ENCODE measurements at regions not wholly inside any gene's neighbourhood (a gene's known extent, or its start where the extent isn't known, plus 50 kb on each side); places are given as distances from the start of the nearest gene placed in this dataset.

GRCh38 chr15:97881346-97881965 lies 79.0 kb upstream of the ARRDC4 start:
- no peak overlapping the region for H3K9ac ChIP-seq (ENCODE audit: low read depth, low read length)
- H3K27me3 ChIP-seq (ENCODE audit: control insufficient read depth, insufficient read depth, low read length), result no peaks in the 10 kb centered on the region
- H3K4me1 ChIP-seq (ENCODE audit: control insufficient read depth, insufficient read depth, low read length), result no peaks in the 10 kb centered on the region
- no peak overlapping the region for H3K4me3 ChIP-seq (ENCODE audit: low read depth, low read length)
- no peaks in the 10 kb centered on the region for H3K36me3 ChIP-seq (ENCODE audit: control insufficient read depth, insufficient read depth, low read length)
- no peaks in the 10 kb centered on the region for H3K9me3 ChIP-seq (ENCODE audit: control insufficient read depth, insufficient read depth, low read length)

DNA sequence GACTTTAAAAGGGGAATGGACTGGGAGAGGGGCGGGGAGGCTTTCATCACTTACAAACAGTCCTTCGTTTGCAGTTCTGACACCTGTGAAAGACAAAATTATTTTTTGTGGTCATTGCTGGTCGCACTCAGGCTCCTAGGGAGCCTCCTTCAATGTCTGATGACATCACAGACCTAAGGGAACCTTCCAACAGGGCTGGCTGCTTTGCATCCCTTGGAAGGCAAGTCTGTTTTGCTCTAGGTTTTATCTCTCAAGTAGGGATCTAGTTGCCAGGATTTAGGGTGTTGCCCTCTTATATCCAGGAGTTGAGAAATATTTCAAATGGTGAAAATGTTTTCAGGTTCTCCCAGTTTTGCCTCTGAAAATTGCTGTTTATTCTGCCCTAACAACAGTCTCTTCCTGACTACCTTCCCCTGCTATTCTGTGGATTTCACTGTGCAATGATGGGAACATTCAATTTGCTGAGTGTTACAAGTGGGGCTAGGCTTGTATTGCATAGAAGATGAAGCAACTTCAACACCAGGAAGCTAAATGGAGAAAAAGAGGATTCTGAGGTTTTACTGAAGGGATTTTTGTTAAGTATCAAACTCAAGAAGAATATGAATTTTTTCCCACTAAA lies 75.9 kb upstream of the ARRDC4 start:
- no peaks in the 10 kb centered on the region for H3K4me1 ChIP-seq (ENCODE audit: control insufficient read depth, insufficient read depth, low read length)
- no peaks in the 10 kb centered on the region for H3K36me3 ChIP-seq (ENCODE audit: control insufficient read depth, insufficient read depth, low read length)
- no peaks in the 10 kb centered on the region for H3K9me3 ChIP-seq (ENCODE audit: control insufficient read depth, insufficient read depth, low read length)
- H3K27me3 ChIP-seq (ENCODE audit: control insufficient read depth, insufficient read depth, low read length), result no peaks in the 10 kb centered on the region
- H3K4me3 ChIP-seq (ENCODE audit: low read depth, low read length), result no peak overlapping the region
- no peak overlapping the region for H3K9ac ChIP-seq (ENCODE audit: low read depth, low read length)

DNA sequence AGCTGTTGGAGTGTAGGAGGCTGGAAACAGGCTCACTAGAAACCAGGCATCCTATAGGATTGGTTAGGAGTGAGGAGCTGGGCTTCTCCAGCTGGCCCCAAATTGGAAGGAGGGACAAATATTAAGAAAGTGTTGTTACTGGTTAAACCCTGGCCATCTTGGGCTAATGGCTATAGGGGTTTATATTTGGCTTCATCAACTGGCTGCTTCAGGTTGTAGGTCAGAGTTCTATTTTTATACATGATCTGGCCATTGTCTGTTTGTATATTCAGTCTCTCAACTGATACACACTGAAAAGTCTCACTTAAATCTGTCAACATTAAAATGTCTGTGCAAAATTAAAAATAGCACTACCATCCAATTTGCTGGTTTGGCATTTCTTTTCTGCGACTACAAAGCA lies 70.2 kb upstream of the ARRDC4 start:
- Histone ChIP-seq H3K4me1 (ENCODE audit: control insufficient read depth, insufficient read depth, low read length) (no peaks in the 10 kb centered on the region), H3K27me3 (ENCODE audit: control insufficient read depth, insufficient read depth, low read length) (no peaks in the 10 kb centered on the region), H3K9me3 (ENCODE audit: control insufficient read depth, insufficient read depth, low read length) (no peaks in the 10 kb centered on the region), H3K36me3 (ENCODE audit: control insufficient read depth, insufficient read depth, low read length) (no peaks in the 10 kb centered on the region), H3K9ac (ENCODE audit: low read depth, low read length) (no peak overlapping the region), H3K4me3 (ENCODE audit: low read depth, low read length) (no peak overlapping the region)

DNA sequence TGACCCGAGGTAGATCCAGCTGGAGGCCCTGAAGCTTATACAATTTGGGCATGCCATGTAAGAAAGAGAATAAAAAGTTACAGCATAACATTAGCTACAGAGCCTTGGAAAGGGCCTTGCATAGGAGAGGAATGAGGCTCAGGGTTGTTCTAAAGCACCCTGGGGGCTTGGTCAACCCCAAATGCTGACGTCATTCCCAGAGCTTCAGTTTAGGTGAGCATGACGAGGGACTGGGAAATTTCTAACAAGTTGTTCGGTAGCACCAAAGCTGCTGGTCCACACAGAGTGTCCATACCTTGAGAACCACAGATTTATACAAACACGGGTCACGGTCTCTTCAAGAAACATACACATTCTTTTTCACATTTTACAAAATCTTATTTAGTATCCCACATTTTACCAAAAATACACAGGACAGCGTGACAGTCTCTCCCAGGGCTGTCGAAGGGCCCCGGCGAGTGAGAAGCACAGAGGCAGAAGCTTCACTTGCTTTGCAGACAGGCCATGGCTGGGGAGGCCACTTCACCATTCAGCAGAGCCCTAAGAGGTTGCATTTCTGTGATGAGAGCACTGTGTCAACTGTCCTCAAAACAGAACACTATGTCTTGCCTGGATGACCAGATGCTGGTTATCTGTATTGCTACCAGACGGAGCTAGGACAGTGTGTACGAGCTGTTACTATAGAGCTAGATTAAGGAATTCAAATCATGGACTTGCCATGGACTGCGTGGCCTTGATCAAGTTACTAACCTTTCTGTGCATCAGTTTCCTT lies 68.2 kb upstream of the ARRDC4 start:
- no peak overlapping the region for H3K9ac ChIP-seq (ENCODE audit: low read depth, low read length)
- no peaks in the 10 kb centered on the region for H3K36me3 ChIP-seq (ENCODE audit: control insufficient read depth, insufficient read depth, low read length)
- no peaks in the 10 kb centered on the region for H3K4me1 ChIP-seq (ENCODE audit: control insufficient read depth, insufficient read depth, low read length)
- no peaks in the 10 kb centered on the region for H3K9me3 ChIP-seq (ENCODE audit: control insufficient read depth, insufficient read depth, low read length)
- no peaks in the 10 kb centered on the region for H3K27me3 ChIP-seq (ENCODE audit: control insufficient read depth, insufficient read depth, low read length)
- no peak overlapping the region for H3K4me3 ChIP-seq (ENCODE audit: low read depth, low read length)

- H3K36me3 ChIP-seq (ENCODE audit: control insufficient read depth, insufficient read depth, low read length), result no peaks in the 10 kb centered on the region
- no peak overlapping the region for H3K4me3 ChIP-seq (ENCODE audit: low read depth, low read length)
- H3K27me3 ChIP-seq (ENCODE audit: control insufficient read depth, insufficient read depth, low read length), result no peaks in the 10 kb centered on the region
- H3K9me3 ChIP-seq (ENCODE audit: control insufficient read depth, insufficient read depth, low read length), result no peaks in the 10 kb centered on the region
- H3K9ac ChIP-seq (ENCODE audit: low read depth, low read length), result no peak overlapping the region
- H3K4me1 ChIP-seq (ENCODE audit: control insufficient read depth, insufficient read depth, low read length), result no peaks in the 10 kb centered on the region
These were observed 66.5 kb upstream of the ARRDC4 start for GRCh38 chr15:97893967-97894366.

DNA sequence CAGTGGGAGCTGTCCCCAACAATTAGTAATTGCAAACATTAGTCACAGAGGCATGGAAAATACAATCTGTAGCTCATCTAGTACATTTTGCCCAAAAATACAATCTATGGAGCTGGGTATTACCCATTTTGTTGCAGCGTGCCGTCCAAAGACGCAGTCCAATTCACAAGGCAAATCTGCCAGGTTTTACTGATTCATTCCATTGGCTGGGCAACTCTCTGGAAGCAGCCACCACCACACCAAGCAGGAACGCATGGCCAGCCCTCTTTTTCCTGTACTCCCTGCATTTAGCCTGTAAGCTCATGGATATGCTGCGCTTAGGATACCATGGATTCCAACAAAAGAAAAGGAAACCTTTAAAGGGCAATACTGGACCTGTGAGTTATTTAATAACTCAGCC lies 60.5 kb upstream of the ARRDC4 start:
- no peaks in the 10 kb centered on the region for H3K36me3 ChIP-seq (ENCODE audit: control insufficient read depth, insufficient read depth, low read length)
- H3K4me3 ChIP-seq (ENCODE audit: low read depth, low read length), result no peak overlapping the region
- no peaks in the 10 kb centered on the region for H3K4me1 ChIP-seq (ENCODE audit: control insufficient read depth, insufficient read depth, low read length)
- peaks cover 7% of the 10 kb centered on the region for H3K27me3 ChIP-seq (ENCODE audit: control insufficient read depth, insufficient read depth, low read length)
- no peak overlapping the region for H3K9ac ChIP-seq (ENCODE audit: low read depth, low read length)
- H3K9me3 ChIP-seq (ENCODE audit: control insufficient read depth, insufficient read depth, low read length), result no peaks in the 10 kb centered on the region

DNA sequence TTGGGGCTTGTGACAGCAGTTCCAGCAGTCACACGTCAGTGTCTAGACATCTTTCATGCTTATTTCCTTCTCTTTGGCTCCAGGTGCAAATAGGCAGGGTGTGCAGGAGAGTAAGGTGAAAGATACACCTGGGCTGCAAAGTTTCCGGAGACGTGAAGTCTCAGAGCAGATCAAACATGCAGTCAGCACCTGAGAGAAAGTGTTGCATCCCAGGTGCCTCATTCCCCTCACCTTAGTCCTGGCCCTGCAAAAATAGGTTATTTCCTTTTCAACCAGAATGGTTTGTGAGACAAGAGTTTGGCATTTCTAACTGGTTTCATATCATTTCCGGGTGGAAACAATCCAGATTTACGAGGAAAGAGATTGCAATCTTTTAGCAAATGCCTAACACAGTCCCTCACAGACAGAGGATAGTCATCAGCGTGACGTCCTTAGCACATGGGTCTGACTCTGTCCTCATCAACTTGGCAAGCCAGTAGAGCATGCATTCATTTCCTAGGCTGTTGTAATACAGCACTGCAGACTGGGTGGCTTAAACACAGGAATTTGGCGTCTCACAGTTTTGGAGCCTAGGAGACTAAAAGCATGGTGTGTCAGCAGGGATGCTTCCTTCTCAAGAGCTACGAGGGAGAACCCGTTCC lies 58.2 kb upstream of the ARRDC4 start:
- Histone ChIP-seq H3K4me1 (ENCODE audit: control insufficient read depth, insufficient read depth, low read length) (no peaks in the 10 kb centered on the region), H3K36me3 (ENCODE audit: control insufficient read depth, insufficient read depth, low read length) (no peaks in the 10 kb centered on the region), H3K9ac (ENCODE audit: low read depth, low read length) (no peak overlapping the region), H3K9me3 (ENCODE audit: control insufficient read depth, insufficient read depth, low read length) (no peaks in the 10 kb centered on the region), H3K27me3 (ENCODE audit: control insufficient read depth, insufficient read depth, low read length) (peaks cover 9% of the 10 kb centered on the region), H3K4me3 (ENCODE audit: low read depth, low read length) (no peak overlapping the region)

GRCh38 chr15:97903560-97903959 lies 56.9 kb upstream of the ARRDC4 start:
- Histone ChIP-seq H3K4me3 (ENCODE audit: low read depth, low read length) (no peak overlapping the region), H3K9me3 (ENCODE audit: control insufficient read depth, insufficient read depth, low read length) (no peaks in the 10 kb centered on the region), H3K4me1 (ENCODE audit: control insufficient read depth, insufficient read depth, low read length) (no peaks in the 10 kb centered on the region), H3K36me3 (ENCODE audit: control insufficient read depth, insufficient read depth, low read length) (no peaks in the 10 kb centered on the region), H3K9ac (ENCODE audit: low read depth, low read length) (no peak overlapping the region), H3K27me3 (ENCODE audit: control insufficient read depth, insufficient read depth, low read length) (peaks cover 9% of the 10 kb centered on the region)

DNA sequence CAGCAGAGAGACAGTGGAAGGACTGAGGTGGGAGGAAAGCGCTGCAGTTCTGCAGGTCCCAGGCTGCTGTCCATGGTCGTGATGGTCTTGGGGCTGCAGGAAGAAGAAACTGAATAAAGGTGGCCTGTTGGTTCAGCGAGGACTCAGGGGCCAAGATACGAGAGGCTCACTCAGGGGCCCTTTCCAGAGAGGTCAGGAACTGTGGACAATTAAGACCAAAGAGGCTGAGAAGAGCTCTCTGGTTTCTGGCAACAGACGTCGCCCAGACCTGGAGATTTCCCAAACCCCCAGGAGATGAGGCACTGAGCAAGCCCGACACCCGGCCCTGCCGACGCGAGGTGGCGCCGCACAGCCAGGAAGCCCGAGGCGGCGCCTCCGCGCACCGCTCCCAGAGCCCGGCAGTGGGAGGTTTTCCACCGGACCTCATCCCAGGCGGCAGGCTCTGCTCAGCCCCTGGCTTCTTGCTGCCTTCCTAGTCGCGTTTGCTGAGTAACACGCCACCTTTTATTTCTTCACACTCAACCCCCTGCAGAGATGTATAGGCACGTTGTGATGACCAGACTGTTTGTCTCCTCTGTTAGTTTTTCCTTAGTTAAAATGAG lies 56.4 kb upstream of the ARRDC4 start:
- Histone ChIP-seq H3K27me3 (ENCODE audit: control insufficient read depth, insufficient read depth, low read length) (peaks cover 9% of the 10 kb centered on the region), H3K9ac (ENCODE audit: low read depth, low read length) (no peak overlapping the region)

DNA sequence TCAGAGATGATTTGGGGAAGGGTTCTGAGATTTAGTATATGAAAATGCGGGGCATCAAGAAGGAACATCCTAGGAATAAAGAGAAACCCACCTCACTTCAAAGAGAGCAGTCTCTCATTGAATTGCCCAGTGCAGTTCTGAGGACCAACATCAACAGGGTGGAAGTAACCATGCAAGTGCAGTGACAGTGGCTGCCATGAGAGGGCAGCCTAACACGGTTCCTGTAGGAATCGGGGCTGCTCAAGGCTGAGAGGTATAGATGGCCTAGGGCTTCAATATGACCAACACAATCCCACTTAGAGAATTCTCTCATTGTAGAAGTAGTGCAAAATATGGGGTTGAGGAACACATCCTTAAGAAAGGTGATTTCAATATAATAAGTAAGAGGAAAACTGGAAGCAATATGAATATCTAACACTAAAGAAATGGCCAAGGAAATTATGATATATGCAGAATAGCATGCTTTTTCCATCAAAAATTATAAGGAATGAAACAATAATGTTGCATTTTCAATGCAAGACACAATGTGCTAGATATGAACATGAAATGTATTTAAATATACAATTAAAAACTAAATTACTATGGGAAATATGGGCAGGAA lies 51.1 kb upstream of the ARRDC4 start:
- H3K4me3 ChIP-seq (ENCODE audit: low read depth, low read length), result no peak overlapping the region
- no peak overlapping the region for H3K9ac ChIP-seq (ENCODE audit: low read depth, low read length)
- no peaks in the 10 kb centered on the region for H3K36me3 ChIP-seq (ENCODE audit: control insufficient read depth, insufficient read depth, low read length)
- no peaks in the 10 kb centered on the region for H3K4me1 ChIP-seq (ENCODE audit: control insufficient read depth, insufficient read depth, low read length)
- H3K9me3 ChIP-seq (ENCODE audit: control insufficient read depth, insufficient read depth, low read length), result no peaks in the 10 kb centered on the region
- H3K27me3 ChIP-seq (ENCODE audit: control insufficient read depth, insufficient read depth, low read length), result peaks cover 5% of the 10 kb centered on the region

More for the DNA sequence above, 56.4 kb upstream of the ARRDC4 start:
- Histone ChIP-seq H3K4me1 (ENCODE audit: control insufficient read depth, insufficient read depth, low read length) (no peaks in the 10 kb centered on the region), H3K4me3 (ENCODE audit: low read depth, low read length) (no peak overlapping the region), H3K36me3 (ENCODE audit: control insufficient read depth, insufficient read depth, low read length) (no peaks in the 10 kb centered on the region), H3K9me3 (ENCODE audit: control insufficient read depth, insufficient read depth, low read length) (no peaks in the 10 kb centered on the region)
